HuH-7 (cell line): ENCODE measurements at regions not wholly inside any gene's neighbourhood (a gene's known extent, or its start where the extent isn't known, plus 50 kb on each side); places are given as distances from the start of the nearest gene placed in this dataset.

Experiments
- DNase-seq: peaks from one replicate; pipeline ENCODE4 v3.0.0; 2011; ENCODE audit warnings: low spot score

GRCh38 chrX:122783918-122784317, 400.2 kb upstream of the GRIA3 start:
- DNase-seq = no peak

GRCh38 chrX:122787231-122787630, 396.8 kb upstream of the GRIA3 start:
- DNase-seq = no peak

- no peak for DNase-seq
These were observed 395.9 kb upstream of the GRIA3 start for GRCh38 chrX:122788216-122788615.

DNA sequence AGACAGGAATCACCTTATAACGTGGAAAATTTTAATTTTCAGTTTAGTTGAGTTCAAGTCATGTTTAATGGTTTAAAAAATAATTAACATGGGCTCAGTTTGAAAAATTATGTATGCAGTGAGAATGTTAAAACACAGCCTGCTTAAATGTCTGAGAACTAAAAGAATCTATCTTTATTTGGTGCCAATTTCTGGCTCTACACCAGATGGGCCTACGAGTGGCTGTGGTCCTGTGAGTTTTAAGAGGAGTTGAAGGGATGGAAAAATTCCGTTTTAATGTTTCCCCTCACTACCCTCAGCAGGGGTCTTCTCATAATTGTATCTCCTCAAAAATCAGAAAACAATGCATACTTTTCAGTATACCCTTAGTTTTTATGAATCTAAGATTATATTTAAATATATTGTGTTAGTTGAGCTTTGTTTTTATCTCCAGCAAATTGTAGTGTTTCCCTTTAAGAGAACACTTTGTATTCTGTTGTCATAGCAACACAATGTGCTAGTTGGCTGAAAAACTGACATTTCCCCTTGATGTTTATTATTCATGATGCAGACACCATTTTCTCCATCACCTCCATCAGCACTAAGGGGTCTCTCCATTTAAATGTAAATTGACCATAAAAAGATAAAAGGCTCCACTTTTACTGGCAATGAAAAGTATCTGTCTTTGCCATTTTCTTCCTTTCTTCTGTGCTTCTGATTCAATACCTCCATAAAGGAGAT, 393.5 kb upstream of the GRIA3 start:
- no peak for DNase-seq

GRCh38 chrX:122813876-122814275, 370.2 kb upstream of the GRIA3 start:
- DNase-seq = no peak

GRCh38 chrX:122816288-122816687, 367.8 kb upstream of the GRIA3 start:
- DNase-seq = no peak

GRCh38 chrX:122817321-122817955, 366.6 kb upstream of the GRIA3 start:
- DNase-seq = no peak

DNA sequence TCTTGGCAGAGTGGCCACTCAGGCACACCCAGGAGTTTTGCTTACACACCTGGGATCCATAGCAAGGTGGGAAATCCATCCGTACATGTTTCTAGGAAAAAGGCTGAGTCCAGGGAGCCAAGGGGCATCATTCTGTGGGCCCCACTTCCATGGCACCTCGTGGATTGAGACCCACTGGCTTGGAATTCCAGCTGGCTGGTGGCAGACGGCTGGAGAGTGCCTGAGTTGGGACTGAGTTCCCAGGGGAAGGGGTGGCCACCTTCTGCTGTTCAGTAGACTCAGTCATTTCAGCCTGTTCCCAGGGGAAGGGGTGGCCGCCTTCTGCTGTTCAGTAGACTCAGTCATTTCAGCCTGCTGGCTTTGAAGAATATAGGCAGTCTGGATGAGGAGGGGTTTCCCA, 366.0 kb upstream of the GRIA3 start:
- no peak for DNase-seq

DNA sequence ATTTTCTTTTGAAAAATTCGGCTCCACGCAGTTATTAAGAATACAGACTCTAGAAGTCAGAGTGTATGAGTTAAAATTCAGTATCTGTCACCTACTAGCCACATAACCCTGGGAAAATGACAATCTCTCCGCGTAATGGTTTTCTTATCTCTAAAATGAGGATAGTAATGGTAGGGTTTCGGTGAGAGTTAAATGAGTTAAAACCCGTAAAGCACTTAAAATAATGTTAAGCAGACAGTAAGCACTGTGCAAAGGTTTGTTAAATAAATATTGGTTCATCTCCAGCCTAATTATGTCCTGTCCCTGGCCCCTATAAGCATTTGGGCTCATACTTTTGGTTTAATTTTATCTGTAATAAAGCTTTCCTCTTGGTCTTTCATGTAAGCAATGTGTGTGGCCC, 350.8 kb upstream of the GRIA3 start:
- no peak for DNase-seq

GRCh38 chrX:122835886-122836285, 348.2 kb upstream of the GRIA3 start:
- DNase-seq = no peak

- DNase-seq = no peak
These were observed 333.8 kb upstream of the GRIA3 start for GRCh38 chrX:122850326-122850725.

- no peak for DNase-seq
These were observed 327.9 kb upstream of the GRIA3 start for GRCh38 chrX:122856205-122856604.

GRCh38 chrX:122857734-122858133, 326.3 kb upstream of the GRIA3 start:
- no peak for DNase-seq

DNA sequence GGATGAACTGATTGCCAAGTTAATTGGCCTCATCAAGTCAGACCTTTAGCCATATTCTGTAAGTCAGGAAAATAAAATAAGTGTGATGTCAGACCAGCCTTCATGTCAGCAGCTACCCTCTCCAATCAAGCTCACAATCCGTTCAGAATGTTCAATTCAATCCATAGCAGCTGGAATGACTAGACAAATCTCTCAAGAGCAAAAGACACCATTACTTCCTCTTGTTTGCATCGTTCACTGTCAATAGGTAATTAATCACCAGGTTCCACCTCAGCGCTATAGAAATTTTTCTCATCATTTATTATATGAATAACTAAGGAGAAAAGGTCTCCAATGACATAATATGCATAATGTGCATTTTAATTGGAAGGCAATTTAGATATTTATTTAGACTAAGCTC, 321.0 kb upstream of the GRIA3 start:
- no peak for DNase-seq

DNA sequence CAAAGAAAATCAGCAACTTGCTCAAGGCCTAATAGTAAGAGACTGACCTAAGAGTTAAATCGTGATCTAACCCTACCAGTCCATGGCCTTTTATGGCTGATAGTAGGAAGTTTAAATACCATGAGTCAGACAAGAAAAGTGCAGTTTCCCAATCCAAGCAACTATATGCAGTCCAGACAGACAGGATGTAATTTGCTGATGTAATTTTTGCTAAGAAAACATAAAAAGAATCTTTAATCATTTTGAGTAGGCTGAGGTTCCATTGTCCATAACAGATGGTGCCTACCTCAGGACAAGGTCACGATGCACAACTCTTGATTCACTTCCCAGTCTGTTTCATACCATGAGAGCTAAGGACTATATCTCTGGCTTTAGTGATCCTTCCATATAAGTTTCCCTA, 317.5 kb upstream of the GRIA3 start:
- DNase-seq = no peak

- no peak for DNase-seq
These were observed 315.4 kb upstream of the GRIA3 start for GRCh38 chrX:122868631-122869030.

DNA sequence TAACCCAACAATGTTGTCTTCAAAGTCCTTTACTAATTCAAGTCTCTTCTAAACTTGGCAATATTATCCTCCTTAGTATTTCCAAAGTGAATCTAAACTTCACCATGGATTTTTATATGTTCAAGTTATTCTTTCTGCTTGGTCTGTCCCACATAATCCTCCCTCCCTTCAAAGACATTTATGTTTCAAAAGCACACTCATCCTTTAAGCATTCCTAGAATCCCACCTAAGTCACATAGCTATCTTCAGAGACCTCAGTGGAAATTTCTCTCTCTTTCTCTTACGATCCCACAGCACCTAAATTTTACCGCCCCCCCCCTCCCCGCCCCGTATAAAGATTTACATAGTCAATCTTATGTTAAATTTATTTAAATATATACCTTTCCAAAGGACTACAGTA, 314.9 kb upstream of the GRIA3 start:
- DNase-seq = no peak

- DNase-seq = peak; percentile 13
These were observed 305.8 kb upstream of the GRIA3 start for GRCh38 chrX:122878269-122878668.

- DNase-seq = no peak
These were observed 303.1 kb upstream of the GRIA3 start for GRCh38 chrX:122880952-122881351.

DNA sequence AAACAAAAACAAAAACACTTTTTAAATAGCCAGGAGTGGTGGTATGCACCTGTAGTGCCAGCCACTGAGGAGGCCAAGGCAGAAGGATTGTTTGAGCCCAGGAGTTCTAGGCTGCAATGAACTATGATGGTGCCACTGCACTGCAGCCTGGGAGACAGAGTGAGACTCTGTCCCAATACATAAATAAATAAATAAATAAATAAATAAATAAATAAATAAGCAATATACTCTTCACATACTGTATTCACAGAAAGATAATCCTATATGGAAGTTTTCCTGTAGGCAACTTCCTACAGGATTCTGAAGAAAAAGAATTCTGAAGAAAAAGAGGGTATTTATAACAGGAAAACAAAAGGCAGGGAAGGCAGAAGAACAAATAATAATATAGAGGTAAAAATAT, 293.3 kb upstream of the GRIA3 start:
- no peak for DNase-seq

DNA sequence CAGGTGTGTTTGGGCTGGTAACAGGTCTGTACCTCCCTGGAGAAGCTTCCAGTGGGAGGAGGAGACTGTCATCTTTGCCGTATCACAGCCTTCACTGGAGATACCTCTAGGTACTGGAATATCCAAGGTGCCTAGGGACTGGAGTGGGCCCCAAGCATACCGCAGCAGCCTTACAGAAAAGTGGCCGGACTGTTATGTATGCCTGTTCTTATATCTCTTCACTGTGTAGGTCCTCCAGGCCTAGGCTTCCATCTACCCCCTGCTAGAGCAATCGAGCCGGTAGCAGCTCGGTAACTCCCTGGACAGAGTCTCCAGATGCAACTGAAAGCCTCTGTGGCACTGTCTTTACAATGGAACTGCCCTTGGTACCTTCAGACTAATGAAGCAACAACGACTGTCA, 277.4 kb upstream of the GRIA3 start:
- no peak for DNase-seq

GRCh38 chrX:122907375-122907774, 276.7 kb upstream of the GRIA3 start:
- no peak for DNase-seq

DNA sequence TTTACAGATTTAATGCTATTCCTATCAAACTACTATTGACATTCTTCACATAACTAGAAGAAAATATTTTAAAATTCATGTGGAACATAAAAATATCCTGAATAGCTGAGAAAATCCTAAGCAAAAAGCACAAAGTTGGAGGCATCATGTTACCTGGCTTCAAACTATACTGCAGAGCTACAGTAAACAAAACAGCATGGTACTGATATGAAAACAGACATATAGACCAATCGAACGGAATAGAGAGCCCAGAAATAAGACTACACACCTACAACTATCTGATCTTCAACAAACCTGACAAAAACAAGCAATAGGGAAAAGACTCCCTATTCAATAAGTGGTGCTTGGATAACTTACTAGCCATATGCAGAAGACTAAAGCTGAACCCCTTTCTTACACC, 273.4 kb upstream of the GRIA3 start:
- no peak for DNase-seq

- no peak for DNase-seq
These were observed 270.9 kb upstream of the GRIA3 start for GRCh38 chrX:122913134-122913533.
